ENCODE measurements at regions not wholly inside any gene's neighbourhood (a gene's known extent, or its start where the extent isn't known, plus 50 kb on each side); places are given as distances from the start of the nearest gene placed in this dataset.

GRCh38 chr16:6427621-6428020, 905.0 kb upstream of the RBFOX1 start:
- TF ChIP-seq CTCF (IDR thresholded peaks at IDR 0.05; ENCODE audit: unreplicated experiment in 3 of 3) = no peak
- no peaks in the 10 kb centered on the region for H3K4me1 Mint-ChIP-seq
- no peaks in the 10 kb centered on the region for H3K36me3 Mint-ChIP-seq (ENCODE audit: low read depth)
- no peak overlapping the region for H3K4me3 Mint-ChIP-seq
- no peak overlapping the region for H3K27ac Mint-ChIP-seq
- peaks cover 9% of the 10 kb centered on the region for H3K27me3 Mint-ChIP-seq (ENCODE audit: low read depth)
- H3K9me3 Mint-ChIP-seq = no peaks in the 10 kb centered on the region

DNA sequence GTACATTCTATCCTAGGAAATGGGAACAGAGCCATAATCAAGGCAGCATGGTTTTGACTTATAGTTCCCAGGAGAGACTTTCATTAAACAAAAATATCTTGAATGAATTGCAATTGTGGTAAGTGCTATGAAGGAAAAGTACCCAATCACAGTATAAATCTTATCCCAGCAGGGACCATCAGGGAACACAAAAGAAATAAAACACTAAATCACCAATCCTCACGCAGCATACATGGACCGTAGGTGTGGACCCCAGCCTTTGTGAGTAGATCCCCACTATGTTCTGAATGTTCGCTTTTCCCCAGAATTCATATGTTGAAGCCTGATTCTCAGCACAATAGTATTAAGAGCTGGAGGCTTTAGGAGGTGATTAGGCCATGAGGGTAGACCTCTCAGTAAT, 925.0 kb upstream of the RBFOX1 start:
- Mint-ChIP-seq H3K27me3 (ENCODE audit: low read depth) (peaks cover 7% of the 10 kb centered on the region), H3K36me3 (ENCODE audit: low read depth) (no peaks in the 10 kb centered on the region), H3K4me1 (no peaks in the 10 kb centered on the region), H3K27ac (no peak overlapping the region), H3K9me3 (no peaks in the 10 kb centered on the region), H3K4me3 (no peak overlapping the region)
- TF ChIP-seq CTCF (IDR thresholded peaks at IDR 0.05; ENCODE audit: unreplicated experiment in 3 of 3) = no peak

DNA sequence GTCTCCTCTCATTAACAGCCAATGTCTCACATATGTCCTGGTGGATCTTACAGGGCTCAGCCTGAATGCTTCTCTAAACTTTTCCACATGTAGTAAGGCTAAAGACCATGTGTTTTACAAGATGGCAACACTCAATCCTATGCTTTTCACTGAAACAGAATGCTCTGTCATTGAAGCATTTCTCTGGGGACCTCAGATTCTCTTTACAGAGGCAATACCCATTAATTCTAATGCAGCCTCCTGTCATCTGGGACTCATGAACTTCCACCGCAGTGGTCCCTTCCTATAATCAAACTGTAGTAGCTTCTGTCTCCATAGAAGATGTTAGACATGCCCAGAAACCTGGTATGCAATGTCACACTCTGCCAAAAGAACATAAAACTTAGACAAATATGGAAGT, 926.6 kb upstream of the RBFOX1 start:
- H3K4me3 Mint-ChIP-seq = no peak overlapping the region
- no peaks in the 10 kb centered on the region for H3K4me1 Mint-ChIP-seq
- no peaks in the 10 kb centered on the region for H3K9me3 Mint-ChIP-seq
- no peak overlapping the region for H3K27ac Mint-ChIP-seq
- no peak for TF ChIP-seq CTCF (IDR thresholded peaks at IDR 0.05; ENCODE audit: unreplicated experiment in 3 of 3)
- H3K27me3 Mint-ChIP-seq (ENCODE audit: low read depth) = peaks cover 7% of the 10 kb centered on the region
- no peaks in the 10 kb centered on the region for H3K36me3 Mint-ChIP-seq (ENCODE audit: low read depth)

- Mint-ChIP-seq H3K9me3 (peaks cover 2% of the 10 kb centered on the region), H3K4me3 (no peak overlapping the region), H3K27ac (no peak overlapping the region), H3K4me1 (no peaks in the 10 kb centered on the region), H3K27me3 (ENCODE audit: low read depth) (no peaks in the 10 kb centered on the region), H3K36me3 (ENCODE audit: low read depth) (no peaks in the 10 kb centered on the region)
- TF ChIP-seq CTCF (IDR thresholded peaks at IDR 0.05; ENCODE audit: unreplicated experiment in 3 of 3) = no peak
Measured at GRCh38 chr16:6382924-6383459, 949.7 kb upstream of the RBFOX1 start.

- no peaks in the 10 kb centered on the region for H3K27me3 Mint-ChIP-seq (ENCODE audit: low read depth)
Measured at GRCh38 chr16:6381896-6382295, 950.7 kb upstream of the RBFOX1 start.

More at GRCh38 chr16:6381896-6382295, 950.7 kb upstream of the RBFOX1 start:
- H3K4me1 Mint-ChIP-seq = no peaks in the 10 kb centered on the region
- no peak overlapping the region for H3K27ac Mint-ChIP-seq
- no peak overlapping the region for H3K4me3 Mint-ChIP-seq
- H3K36me3 Mint-ChIP-seq (ENCODE audit: low read depth) = no peaks in the 10 kb centered on the region
- peaks cover 2% of the 10 kb centered on the region for H3K9me3 Mint-ChIP-seq
- TF ChIP-seq CTCF (IDR thresholded peaks at IDR 0.05; ENCODE audit: unreplicated experiment in 3 of 3) = no peak

All from nephron (organoid).